Vagina (tissue), 2 donors: ENCODE measurements at regions not wholly inside any gene's neighbourhood (a gene's known extent, or its start where the extent isn't known, plus 50 kb on each side); places are given as distances from the start of the nearest gene placed in this dataset.

Source experiments
- DNase-seq, 2 donors: peaks; one replicate each; pipeline ENCODE4 v3.0.0-alpha.2; 2017; ENCODE audit errors: extremely low spot score in 2 of 2
- H3K27ac ChIP-seq: fragments of 200-600 bp; sonication (generic); one replicate; pipeline ENCODE4 v1.5.1; 2019
- H3K27me3 ChIP-seq: fragments of 200-600 bp; sonication (generic); one replicate; pipeline ENCODE4 v1.5.1; 2019
- H3K36me3 ChIP-seq, 2 donors: fragments of 200-600 bp; sonication (generic); one replicate each; pipeline ENCODE4 v1.5.1; 2017 to 2019
- H3K4me1 ChIP-seq: fragments of 200-600 bp; sonication (generic); one replicate; pipeline ENCODE4 v1.5.1; 2019
- H3K4me3 ChIP-seq, 2 donors: fragments of 200-600 bp; sonication (generic); 1 replicate in 1 of 2; 2 replicates in 1 of 2; pipeline ENCODE4 v1.5.1; 2016 to 2019
- H3K9me3 ChIP-seq: fragments of 200-600 bp; sonication (generic); one replicate; pipeline ENCODE4 v1.5.1; 2019
- POLR2A ChIP-seq, 2 donors: fragments of 450-650 bp; IDR thresholded peaks; one replicate each; pipeline ENCODE4 v1.6.1; 2017; ENCODE audit warnings: antibody characterized with exemption in 2 of 2, mild to moderate bottlenecking in 2 of 2, moderate library complexity in 2 of 2
- POLR2AphosphoS5 ChIP-seq, 2 donors: sonication (generic); formaldehyde crosslinking; IDR thresholded peaks; one replicate each; pipeline ENCODE4 v1.9.0; 2017; ENCODE audit warnings: antibody characterized with exemption in 2 of 2, mild to moderate bottlenecking in 2 of 2, low read depth in 1 of 2; ENCODE audit not compliant: insufficient read depth in 1 of 2
- intact Hi-C: fragments of 100-400 bp; cut with DNase I; formaldehyde crosslinking; loops from one replicate; pipeline ENCODE4 v1.15.1; 2023
- TF ChIP-seq, protein P1 (sequence below), 3 experiments: fragments of 450-650 bp in 2 of 3; fragments of 200-600 bp in 1 of 3; sonication (generic) in 1 of 3; IDR thresholded peaks; one replicate each; pipeline ENCODE4 v1.5.1; 2017 to 2019; ENCODE audit warnings: antibody characterized with exemption in 3 of 3, mild to moderate bottlenecking in 2 of 3, moderate library complexity in 2 of 3

DNA sequence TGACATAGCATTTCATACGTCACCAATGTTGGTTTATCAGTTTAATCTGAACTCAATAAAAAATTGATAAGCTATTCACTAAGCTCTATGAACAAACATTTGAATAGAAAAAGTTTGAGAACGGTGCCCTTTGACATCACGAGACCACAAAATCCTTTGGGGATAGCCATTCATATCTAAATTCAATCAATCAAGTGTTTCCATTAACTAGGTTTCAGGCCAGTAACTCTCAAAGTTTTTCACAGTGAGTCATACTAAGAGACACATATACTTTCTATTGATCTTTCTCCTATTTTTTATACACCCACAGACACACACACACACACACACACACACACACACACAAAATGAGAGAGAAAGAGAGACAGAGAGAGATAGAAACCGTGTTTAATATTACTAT, 235.4 kb upstream of the SNX7 start:
- intact Hi-C loops = no loop called here
- Histone ChIP-seq H3K4me1 (no peaks in the 10 kb centered on the region), H3K27ac (no peak overlapping the region), H3K36me3 (no peaks in the 10 kb centered on the region), H3K4me3 (no peak overlapping the region), H3K9me3 (no peaks in the 10 kb centered on the region), H3K27me3 (no peaks in the 10 kb centered on the region)
- TF ChIP-seq POLR2AphosphoS5 (IDR thresholded peaks at IDR 0.05; ENCODE audit: insufficient read depth in 1 of 2, low read depth in 1 of 2) (no peak), POLR2A (IDR thresholded peaks at IDR 0.05) (no peak)
- TF ChIP-seq, protein P1, sequence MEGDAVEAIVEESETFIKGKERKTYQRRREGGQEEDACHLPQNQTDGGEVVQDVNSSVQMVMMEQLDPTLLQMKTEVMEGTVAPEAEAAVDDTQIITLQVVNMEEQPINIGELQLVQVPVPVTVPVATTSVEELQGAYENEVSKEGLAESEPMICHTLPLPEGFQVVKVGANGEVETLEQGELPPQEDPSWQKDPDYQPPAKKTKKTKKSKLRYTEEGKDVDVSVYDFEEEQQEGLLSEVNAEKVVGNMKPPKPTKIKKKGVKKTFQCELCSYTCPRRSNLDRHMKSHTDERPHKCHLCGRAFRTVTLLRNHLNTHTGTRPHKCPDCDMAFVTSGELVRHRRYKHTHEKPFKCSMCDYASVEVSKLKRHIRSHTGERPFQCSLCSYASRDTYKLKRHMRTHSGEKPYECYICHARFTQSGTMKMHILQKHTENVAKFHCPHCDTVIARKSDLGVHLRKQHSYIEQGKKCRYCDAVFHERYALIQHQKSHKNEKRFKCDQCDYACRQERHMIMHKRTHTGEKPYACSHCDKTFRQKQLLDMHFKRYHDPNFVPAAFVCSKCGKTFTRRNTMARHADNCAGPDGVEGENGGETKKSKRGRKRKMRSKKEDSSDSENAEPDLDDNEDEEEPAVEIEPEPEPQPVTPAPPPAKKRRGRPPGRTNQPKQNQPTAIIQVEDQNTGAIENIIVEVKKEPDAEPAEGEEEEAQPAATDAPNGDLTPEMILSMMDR (IDR thresholded peaks at IDR 0.05) = no peak
- no peak for DNase-seq

DNA sequence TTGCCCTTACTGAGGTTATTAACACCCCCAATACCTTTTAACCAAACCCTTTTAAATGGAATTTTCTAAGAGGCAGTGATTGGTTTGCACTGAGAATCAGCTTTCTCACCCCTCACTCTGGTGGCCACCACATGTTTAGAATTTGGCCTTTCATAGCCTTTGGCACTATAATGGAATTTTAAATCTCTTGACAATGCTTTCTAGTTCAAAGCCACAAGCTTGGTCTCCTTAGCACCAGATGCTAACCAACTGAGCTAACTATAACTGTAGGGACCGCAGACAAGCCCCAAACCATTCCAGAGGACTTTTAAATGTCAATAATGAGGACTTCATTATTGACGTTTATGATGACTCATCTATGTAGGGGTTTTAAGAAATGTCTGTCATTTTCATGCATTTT, 238.7 kb upstream of the SNX7 start:
- TF ChIP-seq POLR2AphosphoS5 (IDR thresholded peaks at IDR 0.05; ENCODE audit: insufficient read depth in 1 of 2, low read depth in 1 of 2) (no peak), POLR2A (IDR thresholded peaks at IDR 0.05) (no peak)
- TF ChIP-seq, protein P1 (IDR thresholded peaks at IDR 0.05) = no peak
- no peaks in the 10 kb centered on the region for H3K4me1 ChIP-seq
- no peak overlapping the region for H3K4me3 ChIP-seq
- no peak overlapping the region for H3K27ac ChIP-seq
- H3K36me3 ChIP-seq = no peaks in the 10 kb centered on the region
- no peaks in the 10 kb centered on the region for H3K9me3 ChIP-seq
- DNase-seq = no peak
- H3K27me3 ChIP-seq = no peaks in the 10 kb centered on the region
- intact Hi-C loops = no loop called here

DNA sequence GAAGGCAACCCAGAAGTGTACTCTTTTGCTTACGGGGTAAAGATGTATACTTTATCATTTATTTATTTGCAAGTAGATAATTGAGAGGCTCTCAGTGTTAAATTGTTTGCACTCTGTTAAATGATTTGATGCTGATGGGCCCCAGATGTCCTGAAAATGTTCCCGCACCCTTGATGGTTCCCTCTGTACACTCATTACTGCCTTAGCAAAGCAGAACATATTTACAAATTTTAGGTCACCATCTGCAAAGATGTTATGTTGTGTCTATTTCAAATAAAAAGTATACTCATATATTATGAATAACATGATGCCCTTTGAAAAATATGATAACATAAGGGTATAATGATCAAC, 240.5 kb upstream of the SNX7 start:
- H3K9me3 ChIP-seq = no peaks in the 10 kb centered on the region
- no peaks in the 10 kb centered on the region for H3K27me3 ChIP-seq
- H3K36me3 ChIP-seq = no peaks in the 10 kb centered on the region
- TF ChIP-seq POLR2AphosphoS5 (IDR thresholded peaks at IDR 0.05; ENCODE audit: insufficient read depth in 1 of 2, low read depth in 1 of 2) (no peak), POLR2A (IDR thresholded peaks at IDR 0.05) (no peak)
- TF ChIP-seq, protein P1 (IDR thresholded peaks at IDR 0.05) = no peak
- DNase-seq = no peak
- H3K4me3 ChIP-seq = no peak overlapping the region
- intact Hi-C loops = no loop called here
- H3K4me1 ChIP-seq = no peaks in the 10 kb centered on the region
- H3K27ac ChIP-seq = no peak overlapping the region

DNA sequence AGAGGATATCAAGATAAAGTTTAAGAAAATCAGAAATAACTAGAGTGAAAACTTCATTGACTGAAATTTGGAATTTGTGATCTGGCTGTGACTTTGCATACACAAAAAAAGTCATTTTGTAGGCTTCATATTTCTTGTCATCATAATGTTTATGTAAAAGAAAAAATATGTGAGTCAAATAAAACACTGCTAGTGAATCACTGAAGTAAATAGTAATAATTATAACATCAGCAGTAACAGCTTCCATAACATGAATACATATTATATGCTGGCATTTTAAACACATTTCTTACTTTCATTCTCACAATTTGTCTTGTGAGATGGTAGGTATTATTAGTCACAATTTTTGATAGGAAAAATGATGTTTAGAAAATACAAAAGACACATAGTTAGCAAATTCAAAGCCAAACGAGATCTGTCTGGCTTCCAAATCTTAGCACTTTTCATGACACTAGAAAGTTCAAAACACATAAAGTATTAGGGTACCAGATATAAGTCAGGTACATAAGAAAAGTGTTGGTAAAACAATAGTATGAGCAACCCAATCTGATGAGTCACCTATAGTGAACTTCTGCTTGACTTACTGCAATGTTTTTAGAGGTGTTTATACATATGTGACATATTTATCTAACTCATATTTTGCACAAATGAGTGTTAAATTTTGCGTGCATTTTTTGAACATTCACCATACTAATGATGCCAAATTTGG, 241.0 kb upstream of the SNX7 start:
- no peak overlapping the region for H3K27ac ChIP-seq
- no peaks in the 10 kb centered on the region for H3K27me3 ChIP-seq
- H3K9me3 ChIP-seq = no peaks in the 10 kb centered on the region
- no peak overlapping the region for H3K4me3 ChIP-seq
- H3K4me1 ChIP-seq = no peaks in the 10 kb centered on the region
- TF ChIP-seq POLR2A (IDR thresholded peaks at IDR 0.05) (no peak), POLR2AphosphoS5 (IDR thresholded peaks at IDR 0.05; ENCODE audit: insufficient read depth in 1 of 2, low read depth in 1 of 2) (no peak)
- TF ChIP-seq, protein P1 (IDR thresholded peaks at IDR 0.05) = no peak
- H3K36me3 ChIP-seq = no peaks in the 10 kb centered on the region
- intact Hi-C loops = no loop called here
- no peak for DNase-seq

DNA sequence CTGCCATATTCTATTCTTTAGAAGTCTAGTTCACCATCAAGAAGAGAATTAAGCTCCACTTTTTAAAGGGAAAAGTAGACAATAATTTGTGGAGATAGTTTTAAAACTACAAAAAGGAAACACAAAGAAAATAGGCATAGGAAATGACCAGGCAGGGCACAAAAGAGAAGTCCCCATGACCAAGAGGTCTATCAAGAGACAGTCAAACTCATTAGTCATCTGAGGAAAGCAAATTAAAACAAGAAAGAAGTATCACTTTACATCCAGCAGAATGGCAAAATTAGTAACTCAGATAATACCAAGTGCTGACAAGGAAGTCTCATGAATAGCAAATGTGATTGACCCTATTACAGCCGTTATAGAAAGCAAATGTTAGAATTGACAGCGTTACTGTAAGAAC, 243.7 kb upstream of the SNX7 start:
- intact Hi-C loops = no loop called here
- Histone ChIP-seq H3K9me3 (no peaks in the 10 kb centered on the region), H3K27ac (no peak overlapping the region), H3K4me1 (no peaks in the 10 kb centered on the region), H3K27me3 (no peaks in the 10 kb centered on the region), H3K4me3 (no peak overlapping the region), H3K36me3 (no peaks in the 10 kb centered on the region)
- TF ChIP-seq POLR2AphosphoS5 (IDR thresholded peaks at IDR 0.05; ENCODE audit: insufficient read depth in 1 of 2, low read depth in 1 of 2) = no peak
- TF ChIP-seq POLR2A (IDR thresholded peaks at IDR 0.05) = no peak
- TF ChIP-seq, protein P1 (IDR thresholded peaks at IDR 0.05) = no peak
- no peak for DNase-seq
